ENCODE measurements at regions not wholly inside any gene's neighbourhood (a gene's known extent, or its start where the extent isn't known, plus 50 kb on each side); places are given as distances from the start of the nearest gene placed in this dataset.
"Not testable (repeated sequence)": the region's sequence is repeated elsewhere in the genome, so short reads cannot be mapped to it uniquely, and the experiment has no call there.

GRCh38 chr16:16494114-16494513 is 115.2 kb downstream of the NPIPA7 start:
- TF ChIP-seq CTCF (IDR thresholded peaks at IDR 0.05 in 4 of 5, conservative IDR thresholded peaks at IDR 0.05 in 1 of 5); POLR2A (IDR thresholded peaks at IDR 0.05): not testable (repeated sequence)

All from gastrocnemius medialis (tissue), 4 donors.